Endothelial cell of umbilical vein (primary cell): ENCODE measurements at regions not wholly inside any gene's neighbourhood (a gene's known extent, or its start where the extent isn't known, plus 50 kb on each side); places are given as distances from the start of the nearest gene placed in this dataset.

Source experiments
- BruUV-seq: library from RNA; stranded (reverse); fragments of 400-500 nt; replicated peaks from 2 replicates; lab custom pipeline; 2021; lab: Mats Ljungman, UMichigan
- CTCF ChIA-PET: fragments of 300-600, 350-600 bp; sonication (Branson Sonifier 250); formaldehyde crosslinking; loops from one replicate; lab custom pipeline; 2021; ENCODE audit warnings: antibody characterized with exemption, inconsistent platforms; lab: Charles Lee
- POLR2A ChIA-PET: fragments of 300-600, 350-600 bp; sonication (Branson Sonifier 250); formaldehyde crosslinking; loops from one replicate; lab custom pipeline; 2021; ENCODE audit warnings: antibody characterized with exemption, inconsistent platforms; lab: Charles Lee
- DNase-seq: peaks from one replicate; pipeline ENCODE4 v3.0.0-alpha.2; 2011; ENCODE audit warnings: low read depth, low spot score
- FAIRE-seq: peaks from 2 replicates; lab custom pipeline; 2011; peaks lifted over from hg19 to GRCh38; lab: Jason Lieb, UNC
- H2AFZ ChIP-seq: 2 replicates; pipeline ENCODE4 v1.6.0; 2012; ENCODE audit warnings: low read depth, low read length, control low read depth, inconsistent platforms
- H3K27ac ChIP-seq: 2 replicates; pipeline ENCODE4 v1.5.1; 2011; ENCODE audit warnings: low read depth, mild to moderate bottlenecking, control low read depth, low read length, moderate library complexity; ENCODE audit not compliant: insufficient read depth
- H3K27me3 ChIP-seq, 2 experiments: 2 replicates each; pipeline versions ENCODE4 v1.6.0 to v1.6.1; 2011; ENCODE audit warnings: low read length in 2 of 2, mixed read lengths in 1 of 2; ENCODE audit not compliant: control insufficient read depth in 2 of 2, insufficient read depth in 2 of 2
- H3K36me3 ChIP-seq, 2 experiments: 2 replicates in 1 of 2; 3 replicates in 1 of 2; pipeline ENCODE4 v1.5.1; 2011; ENCODE audit warnings: low read length in 2 of 2, mild to moderate bottlenecking in 1 of 2, moderate library complexity in 1 of 2; ENCODE audit not compliant: control insufficient read depth in 2 of 2, insufficient read depth in 2 of 2; ENCODE audit errors: extremely low read depth in 1 of 2
- H3K4me1 ChIP-seq: 3 replicates; pipeline ENCODE4 v1.5.1; 2011; ENCODE audit warnings: mild to moderate bottlenecking, low read length; ENCODE audit not compliant: control insufficient read depth, insufficient read depth; ENCODE audit errors: extremely low read depth
- H3K4me2 ChIP-seq: 2 replicates; pipeline ENCODE4 v1.6.1; 2011; ENCODE audit warnings: low read length, control low read depth, mixed read lengths; ENCODE audit not compliant: insufficient read depth
- H3K4me3 ChIP-seq, 3 experiments: fragments of 200-600 bp in 1 of 3; sonication (generic), shearing (Covaris generic) in 1 of 3; replicated peaks in 1 of 3; 2 replicates each; pipeline ENCODE4 v1.5.1; 2011 to 2016; ENCODE audit warnings: control low read depth in 3 of 3, low read length in 3 of 3, mild to moderate bottlenecking in 2 of 3, inconsistent platforms in 1 of 3, low read depth in 1 of 3, moderate library complexity in 1 of 3; ENCODE audit not compliant: insufficient read depth in 1 of 3
- H3K79me2 ChIP-seq: 2 replicates; pipeline ENCODE4 v1.6.0; 2012; ENCODE audit warnings: low read length, inconsistent platforms; ENCODE audit not compliant: control insufficient read depth, insufficient read depth
- H3K9ac ChIP-seq: replicated peaks from 2 replicates; pipeline ENCODE3; 2011; ENCODE audit warnings: low read length, control low read depth; ENCODE audit not compliant: insufficient read depth; ENCODE audit errors: extremely low read depth
- H3K9me1 ChIP-seq: replicated peaks from 3 replicates; pipeline ENCODE4 v1.6.0; 2011; ENCODE audit warnings: mild to moderate bottlenecking, low read length; ENCODE audit not compliant: control insufficient read depth, insufficient read depth; ENCODE audit errors: extremely low read depth
- H3K9me3 ChIP-seq: replicated peaks from 2 replicates; pipeline ENCODE4 v1.5.1; 2012; ENCODE audit warnings: low read length, inconsistent platforms; ENCODE audit not compliant: control insufficient read depth, insufficient read depth
- H4K20me1 ChIP-seq: replicated peaks from 2 replicates; pipeline ENCODE3; 2011; ENCODE audit warnings: mild to moderate bottlenecking, low read length; ENCODE audit not compliant: control insufficient read depth, insufficient read depth; ENCODE audit errors: extremely low read depth
- CTCF ChIP-seq, 2 donors: IDR thresholded peaks; 1 replicate in 1 of 2; 2 replicates in 1 of 2; pipeline ENCODE4 v1.5.1; 2011; ENCODE audit warnings: low read length in 2 of 2, mild to moderate bottlenecking in 2 of 2, moderate library complexity in 2 of 2, control low read depth in 1 of 2, inconsistent platforms in 1 of 2, low read depth in 1 of 2; ENCODE audit not compliant: insufficient read depth in 1 of 2; ENCODE audit errors: extremely low read depth in 1 of 2
- EZH2 ChIP-seq: IDR thresholded peaks from 2 replicates; pipeline ENCODE4 v1.6.1; 2012; ENCODE audit warnings: borderline replicate concordance, low read depth, mild to moderate bottlenecking, moderate library complexity, low read length, inconsistent platforms; ENCODE audit not compliant: severe bottlenecking
- FOS ChIP-seq: IDR thresholded peaks from 2 replicates; pipeline ENCODE4 v1.6.1; 2011; ENCODE audit warnings: mild to moderate bottlenecking, low read length, moderate library complexity, borderline replicate concordance; ENCODE audit not compliant: insufficient read depth
- GATA2 ChIP-seq: IDR thresholded peaks from 2 replicates; pipeline ENCODE4 v1.7.0; 2011; ENCODE audit warnings: low read depth, mild to moderate bottlenecking, moderate library complexity, mixed read lengths, low read length; ENCODE audit not compliant: insufficient read length, insufficient read depth
- JUN ChIP-seq: IDR thresholded peaks from 2 replicates; pipeline ENCODE4 v1.6.1; 2011; ENCODE audit warnings: borderline replicate concordance, low read depth; ENCODE audit not compliant: insufficient read length, insufficient read depth
- MAX ChIP-seq: IDR thresholded peaks from 2 replicates; pipeline ENCODE4 v1.6.1; 2011; ENCODE audit not compliant: insufficient read depth, insufficient read length
- MYC ChIP-seq: IDR thresholded peaks from one replicate; pipeline ENCODE4 v1.6.1; 2011; ENCODE audit warnings: mild to moderate bottlenecking, low read depth, low read length
- POLR2A ChIP-seq: IDR thresholded peaks from 2 replicates; pipeline ENCODE4 v1.6.1; 2012; ENCODE audit warnings: low read depth, mild to moderate bottlenecking, control low read depth, low read length
- POLR2AphosphoS5 ChIP-seq: IDR thresholded peaks from 2 replicates; pipeline ENCODE4 v1.6.1; 2012; ENCODE audit warnings: low read depth, mild to moderate bottlenecking, control low read depth, low read length, moderate library complexity; ENCODE audit not compliant: insufficient read depth
- dilution Hi-C: fragments of 300-500 bp; cut with MboI; formaldehyde crosslinking; loops from one replicate; pipeline ENCODE4 v1.15.0; 2019; ENCODE audit warnings: low sequenced_read_pairs; ENCODE audit not compliant: extremely low pct_ligation_motif_present
- intact Hi-C: fragments of 100-400 bp; cut with micrococcal nuclease; formaldehyde crosslinking; loops from one replicate; pipeline ENCODE4 v1.10.0; 2022

- Histone ChIP-seq H3K4me2 (no peak overlapping the region), H3K79me2 (no peaks in the 10 kb centered on the region), H3K27ac (no peak overlapping the region), H2AFZ (no peak overlapping the region), H3K9ac (no peak overlapping the region), H3K9me1 (no peaks in the 10 kb centered on the region), H4K20me1 (no peaks in the 10 kb centered on the region), H3K4me1 (no peaks in the 10 kb centered on the region), H3K9me3 (peaks cover 10% of the 10 kb centered on the region), H3K36me3 (no peaks in the 10 kb centered on the region), H3K4me3 (no peak overlapping the region), H3K27me3 (no peaks in the 10 kb centered on the region)
- no peak for TF ChIP-seq CTCF (IDR thresholded peaks at IDR 0.05; ENCODE audit: extremely low read depth in 1 of 2, insufficient read depth in 1 of 2, low read depth in 1 of 2, low read length in 2 of 2)
- no peak for TF ChIP-seq POLR2AphosphoS5
- TF ChIP-seq EZH2 = no peak
- TF ChIP-seq POLR2A = no peak
- no peak for DNase-seq
- BruUV-seq = no TSS peak
- FAIRE-seq = no peak
- CTCF ChIA-PET = no interaction called here
- intact Hi-C loops = no loop called here
- dilution Hi-C loops = no loop called here
- POLR2A ChIA-PET = no interaction called here
These were observed 554.7 kb downstream of the GALR1 start for GRCh38 chr18:77804382-77804781.

GRCh38 chr18:77807650-77808049 lies 558.0 kb downstream of the GALR1 start:
- Histone ChIP-seq H3K4me2 (no peak overlapping the region), H3K9me1 (no peaks in the 10 kb centered on the region), H3K36me3 (no peaks in the 10 kb centered on the region), H3K4me1 (no peaks in the 10 kb centered on the region), H4K20me1 (no peaks in the 10 kb centered on the region), H3K4me3 (no peak overlapping the region), H3K9me3 (peaks cover 12% of the 10 kb centered on the region), H3K27ac (no peak overlapping the region), H3K9ac (no peak overlapping the region), H3K27me3 (no peaks in the 10 kb centered on the region), H2AFZ (no peak overlapping the region), H3K79me2 (no peaks in the 10 kb centered on the region)
- no TSS peak for BruUV-seq
- TF ChIP-seq CTCF (IDR thresholded peaks at IDR 0.05; ENCODE audit: extremely low read depth in 1 of 2, insufficient read depth in 1 of 2, low read depth in 1 of 2, low read length in 2 of 2) = no peak
- no peak for TF ChIP-seq EZH2
- TF ChIP-seq MYC = no peak
- TF ChIP-seq FOS = no peak
- TF ChIP-seq POLR2AphosphoS5 = no peak
- TF ChIP-seq GATA2 = no peak
- no peak for TF ChIP-seq MAX
- no peak for TF ChIP-seq POLR2A
- TF ChIP-seq JUN = no peak
- POLR2A ChIA-PET = no interaction called here
- no peak for FAIRE-seq
- intact Hi-C loops (no loop called here), dilution Hi-C loops (no loop called here)
- no peak for DNase-seq
- CTCF ChIA-PET = no interaction called here
